ENCODE measurements at regions not wholly inside any gene's neighbourhood (a gene's known extent, or its start where the extent isn't known, plus 50 kb on each side); places are given as distances from the start of the nearest gene placed in this dataset.
"Not testable (repeated sequence)": the region's sequence is repeated elsewhere in the genome, so short reads cannot be mapped to it uniquely, and the experiment has no call there.

DNA sequence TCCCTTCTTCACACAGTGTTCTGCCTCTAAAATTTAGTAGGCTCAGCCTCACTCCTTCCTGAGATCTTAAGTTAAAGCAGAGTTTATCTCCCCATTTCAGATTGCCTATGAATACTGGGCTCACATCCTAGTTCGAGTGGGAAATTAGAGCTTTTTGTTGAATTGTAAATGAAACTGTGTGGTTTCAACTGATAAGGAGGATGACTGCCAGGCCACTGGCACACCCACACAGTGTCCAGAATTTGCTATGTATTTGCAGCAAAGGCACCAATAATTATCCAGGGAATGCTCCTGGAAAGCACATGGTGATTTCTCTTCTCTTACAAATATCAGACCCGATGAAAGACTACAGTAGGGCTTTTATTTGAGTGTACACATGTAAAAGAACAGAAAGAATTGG is 308.1 kb upstream of the COL8A1 start:
- Histone ChIP-seq H3K27me3 (no peaks in the 10 kb centered on the region), H3K9me3 (replicated peaks) (no peaks in the 10 kb centered on the region), H3K27ac (no peak overlapping the region), H3K4me3 (no peak overlapping the region), H3K4me1 (peaks cover 2% of the 10 kb centered on the region; the same call in 1 of the 2 replicates), H3K36me3 (no peaks in the 10 kb centered on the region)
- no peak for DNase-seq

DNA sequence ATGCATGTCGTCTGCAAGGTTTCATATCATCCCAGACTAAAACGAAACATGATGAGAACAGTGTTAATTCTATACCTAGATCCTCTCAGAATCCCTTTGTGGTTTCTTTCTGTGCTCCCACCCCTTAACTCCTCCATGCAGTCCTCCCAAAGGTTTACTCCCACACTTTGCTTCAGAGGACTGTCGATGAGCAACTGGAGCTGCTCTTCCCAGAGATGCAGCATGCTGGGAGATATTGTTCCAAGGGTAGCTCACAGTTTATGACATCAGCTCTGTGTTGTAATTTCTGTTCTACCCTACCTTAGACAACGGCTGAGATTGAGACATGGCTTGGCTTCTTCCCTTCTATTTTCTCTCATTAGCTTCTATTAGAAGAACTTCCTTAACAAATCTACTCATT is 313.0 kb upstream of the COL8A1 start:
- Histone ChIP-seq H3K27me3 (no peaks in the 10 kb centered on the region), H3K9me3 (replicated peaks) (no peaks in the 10 kb centered on the region), H3K4me1 (no peaks in the 10 kb centered on the region), H3K36me3 (no peaks in the 10 kb centered on the region), H3K4me3 (no peak overlapping the region), H3K27ac (no peak overlapping the region)
- no peak for DNase-seq

DNA sequence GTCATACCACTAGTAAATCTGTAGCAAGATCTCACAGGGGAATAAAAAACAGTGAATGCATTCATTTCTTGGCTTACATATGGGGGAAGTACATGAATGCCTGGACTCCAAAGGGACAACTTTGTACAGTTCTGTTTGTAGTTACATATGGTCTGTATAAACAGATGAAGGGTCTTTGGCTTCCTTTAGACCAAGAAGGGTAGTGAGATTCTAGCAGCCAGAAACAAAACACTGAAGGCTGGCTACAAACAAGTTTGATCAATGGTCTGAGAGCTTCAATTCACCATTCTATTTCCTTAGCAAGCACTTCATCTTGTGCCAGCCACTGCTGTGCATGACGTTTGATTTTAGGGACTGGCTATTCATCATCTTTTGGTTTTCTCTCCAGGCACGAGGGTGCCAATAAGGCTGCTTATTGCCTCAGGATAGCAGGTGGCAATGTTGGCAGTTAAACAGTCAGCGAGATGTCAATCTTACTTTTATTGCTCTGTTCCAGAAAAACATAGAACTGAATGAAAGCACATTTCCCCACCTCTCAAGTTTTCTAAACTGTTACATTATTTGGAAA is 313.7 kb upstream of the COL8A1 start:
- H3K27me3 ChIP-seq, result no peaks in the 10 kb centered on the region
- no peak overlapping the region for H3K4me3 ChIP-seq
- H3K9me3 ChIP-seq (replicated peaks), result no peaks in the 10 kb centered on the region
- H3K36me3 ChIP-seq, result no peaks in the 10 kb centered on the region
- H3K4me1 ChIP-seq, result no peaks in the 10 kb centered on the region
- DNase-seq, result no peak
- no peak overlapping the region for H3K27ac ChIP-seq

DNA sequence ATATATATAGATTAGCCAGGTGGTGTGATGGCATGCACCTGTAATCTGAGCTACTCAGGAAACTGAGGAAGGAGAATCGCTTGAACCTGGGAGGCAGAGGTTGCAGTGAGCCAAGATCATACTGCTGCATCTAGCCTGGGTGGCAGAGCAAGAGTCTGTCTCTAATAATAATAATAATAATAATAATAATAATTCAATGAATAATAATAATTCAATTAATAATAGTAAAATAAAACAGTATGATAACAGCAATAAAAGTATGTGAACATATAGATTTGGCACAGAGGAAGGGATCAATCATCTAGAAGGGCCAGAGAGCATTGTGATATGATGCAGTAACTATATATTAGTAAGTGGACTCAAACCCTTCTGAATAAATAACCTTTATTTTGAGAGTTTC is 314.5 kb upstream of the COL8A1 start:
- Histone ChIP-seq H3K27ac (no peak overlapping the region), H3K4me1 (no peaks in the 10 kb centered on the region), H3K4me3 (no peak overlapping the region), H3K36me3 (no peaks in the 10 kb centered on the region), H3K9me3 (replicated peaks) (no peaks in the 10 kb centered on the region), H3K27me3 (no peaks in the 10 kb centered on the region)
- no peak for DNase-seq

DNA sequence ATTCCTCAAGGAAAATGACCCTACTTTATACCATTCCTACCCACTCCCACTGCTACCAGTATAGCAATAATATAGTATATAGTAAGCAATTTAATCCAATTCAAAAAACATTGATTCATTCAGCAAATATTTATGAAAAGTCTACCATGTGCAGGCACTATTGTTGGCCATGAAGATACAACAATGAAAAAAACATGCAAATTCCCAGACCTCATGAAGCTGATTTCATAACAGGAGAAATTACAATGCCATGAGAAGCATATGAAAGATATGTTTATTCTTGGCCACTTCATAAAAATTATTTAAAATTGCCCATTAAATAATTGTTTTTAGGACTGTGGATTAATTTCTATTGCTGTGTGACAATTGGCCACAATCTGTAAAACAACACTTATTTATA is 315.8 kb upstream of the COL8A1 start:
- no peak overlapping the region for H3K27ac ChIP-seq

DNA sequence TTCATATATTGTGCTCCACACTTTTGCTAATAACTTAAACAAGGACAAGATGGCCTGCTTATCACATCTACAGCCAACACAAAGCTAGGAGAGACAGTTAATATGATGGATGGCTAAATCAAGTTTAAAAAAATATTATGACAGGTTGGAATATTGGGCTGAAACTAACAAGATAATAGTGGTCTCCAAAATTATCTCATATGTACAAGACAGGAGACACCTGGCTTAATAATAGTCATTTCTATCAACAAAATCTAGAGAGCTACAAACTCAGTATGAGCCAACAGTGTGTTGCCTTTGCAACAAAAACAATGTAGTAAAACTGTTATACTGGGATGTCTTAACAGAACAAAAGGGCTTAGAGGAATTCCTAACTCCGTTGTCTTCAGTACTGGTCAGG is 317.1 kb upstream of the COL8A1 start:
- no peak for DNase-seq
- Histone ChIP-seq H3K4me3 (no peak overlapping the region), H3K9me3 (replicated peaks) (no peaks in the 10 kb centered on the region), H3K27ac (no peak overlapping the region), H3K4me1 (no peaks in the 10 kb centered on the region), H3K36me3 (no peaks in the 10 kb centered on the region), H3K27me3 (no peaks in the 10 kb centered on the region)

More for the DNA sequence above, 315.8 kb upstream of the COL8A1 start:
- Histone ChIP-seq H3K4me1 (no peaks in the 10 kb centered on the region), H3K9me3 (replicated peaks) (no peaks in the 10 kb centered on the region), H3K4me3 (no peak overlapping the region), H3K27me3 (no peaks in the 10 kb centered on the region), H3K36me3 (no peaks in the 10 kb centered on the region)
- no peak for DNase-seq

DNA sequence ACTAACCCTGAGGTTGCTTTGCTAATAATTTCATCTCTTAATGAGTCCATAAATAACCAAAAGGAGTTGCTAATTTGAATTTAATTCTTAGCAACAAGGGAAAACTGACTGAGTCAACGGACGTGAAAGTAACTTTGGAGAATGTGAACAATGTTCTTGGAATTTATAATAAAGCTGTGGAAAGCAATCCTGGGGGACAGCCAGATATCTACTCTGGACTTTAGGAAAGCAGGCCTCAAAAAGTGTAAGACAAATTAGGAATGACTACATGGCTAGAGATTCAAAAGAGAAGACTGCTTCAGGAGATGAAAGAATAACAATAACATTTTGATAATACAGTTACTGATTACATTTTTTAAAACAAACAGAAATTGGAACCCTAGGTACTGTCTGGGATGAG is 318.4 kb upstream of the COL8A1 start:
- DNase-seq, result no peak
- H3K9me3 ChIP-seq (replicated peaks), result no peaks in the 10 kb centered on the region
- H3K36me3 ChIP-seq, result no peaks in the 10 kb centered on the region
- no peaks in the 10 kb centered on the region for H3K27me3 ChIP-seq
- no peaks in the 10 kb centered on the region for H3K4me1 ChIP-seq
- H3K27ac ChIP-seq, result no peak overlapping the region
- no peak overlapping the region for H3K4me3 ChIP-seq

DNA sequence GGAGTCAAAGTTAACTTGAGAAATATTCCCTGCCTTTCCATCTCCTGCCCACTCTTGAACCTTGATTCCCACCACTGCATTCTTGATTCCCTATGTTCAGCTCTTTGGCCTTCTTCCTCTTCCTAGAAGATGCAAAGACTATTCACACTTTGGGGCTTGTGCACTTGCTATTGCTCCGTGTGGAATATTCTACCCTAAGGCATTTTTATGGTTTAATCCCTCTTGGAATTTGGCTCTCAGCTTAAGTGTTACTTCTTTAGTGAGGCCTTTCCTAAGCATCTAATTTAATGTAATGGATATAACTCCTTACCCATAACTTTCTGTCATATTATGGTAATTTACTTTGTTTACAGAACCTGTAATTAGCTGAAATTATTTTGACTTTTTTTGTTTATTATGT is 318.9 kb upstream of the COL8A1 start:
- no peaks in the 10 kb centered on the region for H3K9me3 ChIP-seq (replicated peaks)
- no peak overlapping the region for H3K27ac ChIP-seq
- no peaks in the 10 kb centered on the region for H3K36me3 ChIP-seq
- no peaks in the 10 kb centered on the region for H3K27me3 ChIP-seq
- no peak overlapping the region for H3K4me3 ChIP-seq
- no peaks in the 10 kb centered on the region for H3K4me1 ChIP-seq
- DNase-seq, result no peak

DNA sequence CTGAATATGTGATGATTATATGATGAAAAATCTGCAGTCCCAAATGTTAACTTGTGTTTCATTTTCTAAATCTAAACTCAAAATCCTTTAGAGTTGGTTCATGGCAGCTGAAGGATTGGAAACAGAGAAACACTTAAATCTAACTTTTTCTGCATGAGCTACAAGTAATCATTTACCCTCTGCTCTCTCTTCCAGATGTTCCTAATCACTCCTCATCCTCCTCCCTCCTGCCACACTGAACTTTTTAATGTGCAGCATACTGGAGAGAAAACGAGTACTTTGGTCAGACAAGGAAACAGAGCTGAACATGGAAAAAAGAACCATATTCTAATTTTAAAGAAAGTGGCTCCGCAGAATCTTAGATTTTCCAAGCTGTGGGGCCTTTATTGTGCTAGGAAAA is 321.2 kb upstream of the COL8A1 start:
- H3K9me3 ChIP-seq (replicated peaks), result no peaks in the 10 kb centered on the region
- no peaks in the 10 kb centered on the region for H3K36me3 ChIP-seq
- no peak overlapping the region for H3K4me3 ChIP-seq
- no peak overlapping the region for H3K27ac ChIP-seq
- H3K4me1 ChIP-seq, result no peaks in the 10 kb centered on the region
- no peak for DNase-seq
- no peaks in the 10 kb centered on the region for H3K27me3 ChIP-seq

DNA sequence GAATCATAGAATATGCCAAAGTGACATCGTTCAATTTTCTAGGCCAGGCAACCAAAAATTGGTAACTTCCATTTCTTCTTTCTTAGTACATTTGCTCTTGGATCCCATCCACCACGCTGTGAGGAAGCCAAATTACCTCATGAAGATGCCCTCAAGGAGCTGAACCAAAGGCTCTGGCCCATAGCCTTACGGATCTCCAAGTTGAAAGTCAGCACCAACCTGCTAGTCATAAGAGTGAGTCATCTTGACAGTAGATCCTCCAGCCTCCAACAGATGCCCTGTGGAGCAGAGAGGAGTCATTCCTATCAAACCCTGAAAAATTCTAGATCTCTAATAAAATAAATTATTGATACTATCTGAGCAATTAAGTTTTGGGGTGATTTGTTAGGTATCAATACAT is 322.5 kb upstream of the COL8A1 start:
- no peak overlapping the region for H3K4me3 ChIP-seq
- DNase-seq, result no peak

DNA sequence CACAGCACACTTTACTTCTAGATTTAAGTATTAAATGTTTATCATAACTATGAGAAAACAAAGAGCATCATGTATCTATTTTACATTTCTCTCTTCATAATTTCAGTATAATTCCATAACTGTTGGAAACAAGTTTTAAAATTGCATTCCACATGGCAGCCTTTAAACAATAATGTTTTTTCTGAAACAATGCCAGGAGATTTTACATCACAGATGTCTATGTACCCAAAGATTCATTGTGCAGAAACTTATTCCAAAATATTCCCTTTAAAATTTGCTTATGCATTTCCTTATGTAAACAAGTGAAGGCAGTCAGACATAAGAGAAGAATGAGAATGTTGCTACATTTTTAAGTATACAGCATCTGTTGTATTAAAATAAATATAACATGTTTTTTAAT is 324.9 kb upstream of the COL8A1 start:
- no peaks in the 10 kb centered on the region for H3K9me3 ChIP-seq (replicated peaks)
- H3K4me1 ChIP-seq, result no peaks in the 10 kb centered on the region
- H3K36me3 ChIP-seq, result no peaks in the 10 kb centered on the region
- H3K27me3 ChIP-seq, result no peaks in the 10 kb centered on the region
- H3K27ac ChIP-seq, result no peak overlapping the region
- no peak overlapping the region for H3K4me3 ChIP-seq
- DNase-seq, result no peak

More for the DNA sequence above, 322.5 kb upstream of the COL8A1 start:
- H3K27ac ChIP-seq, result no peak overlapping the region
- no peaks in the 10 kb centered on the region for H3K4me1 ChIP-seq
- H3K9me3 ChIP-seq (replicated peaks), result no peaks in the 10 kb centered on the region
- H3K36me3 ChIP-seq, result no peaks in the 10 kb centered on the region
- H3K27me3 ChIP-seq, result no peaks in the 10 kb centered on the region

DNA sequence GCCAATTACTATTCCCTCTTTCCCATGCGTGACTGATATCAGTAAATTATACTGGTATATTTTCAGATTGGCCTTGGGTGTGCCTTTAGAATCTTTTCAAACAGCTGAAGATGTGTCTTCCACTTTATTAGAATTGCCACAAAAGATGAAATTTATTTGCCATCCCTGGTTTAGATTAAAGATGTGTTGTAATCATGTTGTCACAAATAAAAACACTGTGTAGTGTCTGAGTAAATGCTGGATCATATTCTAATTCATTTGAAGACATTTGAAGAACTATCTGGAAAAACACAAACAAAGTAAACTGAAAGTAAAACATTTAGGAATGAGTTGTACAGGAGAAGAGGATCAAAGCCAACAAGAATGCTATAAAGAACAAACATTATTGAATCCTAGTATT is 339.7 kb upstream of the COL8A1 start:
- peaks cover 5% of the 10 kb centered on the region; the same call in 1 of the 2 replicates for H3K4me1 ChIP-seq
- no peak overlapping the region for H3K27ac ChIP-seq
- no peaks in the 10 kb centered on the region for H3K27me3 ChIP-seq
- H3K9me3 ChIP-seq (replicated peaks), result no peaks in the 10 kb centered on the region
- no peaks in the 10 kb centered on the region for H3K36me3 ChIP-seq
- no peak overlapping the region for H3K4me3 ChIP-seq
- DNase-seq, result no peak

DNA sequence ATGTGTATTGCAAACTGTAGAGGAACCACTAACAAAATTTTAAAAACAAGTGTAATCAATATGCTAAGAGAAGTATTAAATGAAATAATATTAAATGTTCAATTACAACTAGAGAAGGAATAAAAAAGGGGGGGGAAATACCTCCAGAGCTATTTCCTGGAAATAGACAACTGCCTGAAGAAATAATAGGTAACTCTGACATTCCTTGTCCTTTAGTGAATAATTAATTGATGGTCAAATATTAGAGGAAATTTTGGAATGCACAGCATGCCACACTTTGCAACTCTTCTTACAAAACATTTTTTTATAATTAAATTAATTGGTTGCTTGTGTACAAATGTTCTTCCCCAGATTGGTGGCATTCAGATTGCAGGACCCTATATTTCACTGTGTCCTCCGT is 342.6 kb upstream of the COL8A1 start:
- H3K36me3 ChIP-seq, result no peaks in the 10 kb centered on the region
- no peaks in the 10 kb centered on the region for H3K27me3 ChIP-seq
- H3K27ac ChIP-seq, result no peak overlapping the region
- H3K9me3 ChIP-seq (replicated peaks), result no peaks in the 10 kb centered on the region
- peaks cover 5% of the 10 kb centered on the region; the same call in 1 of the 2 replicates for H3K4me1 ChIP-seq
- H3K4me3 ChIP-seq, result no peak overlapping the region
- DNase-seq, result no peak

DNA sequence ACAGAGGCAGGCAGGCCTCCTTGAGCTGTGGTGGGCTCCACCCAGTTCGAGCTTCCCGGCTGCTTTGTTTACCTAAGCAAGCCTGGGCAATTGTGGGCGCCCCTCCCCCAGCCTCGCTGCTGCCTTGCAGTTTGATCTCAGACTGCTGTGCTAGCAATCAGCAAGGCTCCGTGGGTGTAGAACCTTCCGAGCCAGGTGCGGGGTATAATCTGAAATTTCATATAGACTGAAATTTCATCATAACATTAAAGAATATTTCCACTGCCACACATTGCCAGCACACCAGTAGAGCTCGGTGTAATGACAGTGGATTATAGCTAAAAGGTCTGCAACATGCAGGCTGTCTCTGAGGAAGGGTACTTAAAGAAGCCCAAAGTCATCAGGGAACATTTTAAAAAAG is 344.3 kb upstream of the COL8A1 start:
- peak overlapping the region; percentile 42 for H3K4me3 ChIP-seq
- H3K27ac ChIP-seq; H3K27me3 ChIP-seq; H3K4me1 ChIP-seq; H3K36me3 ChIP-seq; H3K9me3 ChIP-seq (replicated peaks): not testable (repeated sequence)
- peak; percentile 12 to 18 for DNase-seq

DNA sequence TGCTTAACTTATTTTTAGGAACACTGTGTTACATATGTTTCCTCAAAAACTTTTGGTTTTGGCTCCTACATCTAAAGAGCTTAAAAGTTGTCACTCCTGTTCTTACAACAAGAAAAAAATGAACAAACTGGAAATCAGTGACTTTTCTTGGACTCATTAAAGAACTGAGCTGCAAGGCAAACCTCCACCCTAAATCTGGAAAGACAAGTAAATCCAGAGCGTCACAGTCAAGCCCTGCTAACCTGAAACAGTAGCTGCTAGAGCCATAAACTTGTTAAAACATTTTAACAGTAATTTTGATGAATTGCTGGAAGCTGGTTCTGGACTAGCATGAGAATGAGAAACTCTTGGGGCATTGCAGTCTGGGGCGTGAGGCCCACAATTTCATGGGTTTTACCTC is 350.5 kb upstream of the COL8A1 start:
- no peak overlapping the region for H3K4me3 ChIP-seq
- H3K4me1 ChIP-seq, result no peaks in the 10 kb centered on the region
- no peaks in the 10 kb centered on the region for H3K27me3 ChIP-seq
- no peak for DNase-seq
- H3K27ac ChIP-seq, result no peak overlapping the region
- H3K9me3 ChIP-seq (replicated peaks), result no peaks in the 10 kb centered on the region
- H3K36me3 ChIP-seq, result no peaks in the 10 kb centered on the region

DNA sequence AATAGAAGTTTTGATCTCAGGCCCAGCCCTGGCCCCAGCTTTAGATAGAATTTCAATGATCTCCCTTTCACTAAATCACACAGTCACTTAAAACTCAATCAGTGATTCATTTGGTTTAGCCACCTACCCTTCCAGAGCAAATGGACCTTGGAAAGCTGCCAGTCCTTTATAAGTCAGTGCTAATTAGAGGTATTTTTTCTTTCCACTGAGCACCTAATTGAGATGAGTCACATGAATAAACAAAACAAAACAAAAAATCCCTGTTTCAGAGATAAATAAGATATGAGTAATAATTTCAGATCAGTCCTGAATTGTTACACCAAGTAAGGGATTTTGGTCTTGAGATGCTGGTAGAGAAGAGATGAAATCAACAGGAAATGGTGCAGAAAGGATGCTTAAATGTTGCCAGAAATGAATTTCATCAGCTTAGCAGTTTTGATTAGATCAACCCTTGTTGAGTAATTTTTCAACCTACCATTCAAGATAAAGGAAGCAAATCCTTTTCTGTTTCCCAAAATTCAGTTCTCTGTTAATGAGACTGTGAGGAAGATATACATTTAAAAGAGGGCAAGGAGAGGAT is 352.0 kb upstream of the COL8A1 start:
- no peaks in the 10 kb centered on the region for H3K27me3 ChIP-seq
- no peak for DNase-seq
- no peaks in the 10 kb centered on the region for H3K36me3 ChIP-seq
- no peak overlapping the region for H3K4me3 ChIP-seq
- no peaks in the 10 kb centered on the region for H3K9me3 ChIP-seq (replicated peaks)
- H3K27ac ChIP-seq, result no peak overlapping the region
- no peaks in the 10 kb centered on the region for H3K4me1 ChIP-seq

Data from SJCRH30 (cell line).